NCI-H460 (cell line): ENCODE measurements at regions not wholly inside any gene's neighbourhood (a gene's known extent, or its start where the extent isn't known, plus 50 kb on each side); places are given as distances from the start of the nearest gene placed in this dataset.
"Not testable (repeated sequence)": the region's sequence is repeated elsewhere in the genome, so short reads cannot be mapped to it uniquely, and the experiment has no call there.

Experiments used
- DNase-seq: peaks from one replicate; pipeline ENCODE4 v3.0.0-alpha.2; 2016; ENCODE audit warnings: low read depth; ENCODE audit errors: extremely low read depth

- no peak for DNase-seq
Measured at GRCh38 chr17:54177606-54178308, 355.0 kb downstream of the KIF2B start.

- DNase-seq: no peak
Measured at GRCh38 chr17:54180950-54181349, 358.2 kb downstream of the KIF2B start.

- DNase-seq: no peak
Measured at GRCh38 chr17:54191261-54191660, 368.5 kb downstream of the KIF2B start.

GRCh38 chr17:54194268-54194667, 371.5 kb downstream of the KIF2B start:
- no peak for DNase-seq

- no peak for DNase-seq
Measured at GRCh38 chr17:54196751-54197150, 374.0 kb downstream of the KIF2B start.

DNA sequence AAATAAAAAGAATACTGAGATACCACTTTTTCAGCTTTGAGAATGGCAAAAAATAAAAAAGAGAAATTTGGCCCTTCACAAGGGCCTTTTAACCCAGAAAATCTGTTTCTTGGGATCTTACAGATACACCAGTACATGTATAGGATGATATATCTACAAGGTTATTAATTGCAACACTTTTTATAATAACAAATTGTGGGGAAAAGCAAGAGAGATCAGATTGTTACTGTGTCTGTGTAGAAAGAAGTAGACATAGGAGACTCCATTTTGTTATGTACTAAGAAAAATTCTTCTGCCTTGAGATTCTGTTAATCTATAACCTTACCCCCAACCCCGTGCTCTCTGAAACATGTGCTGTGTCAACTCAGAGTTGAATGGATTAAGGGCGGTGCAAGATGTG, 378.7 kb downstream of the KIF2B start:
- not testable (repeated sequence) for DNase-seq

DNA sequence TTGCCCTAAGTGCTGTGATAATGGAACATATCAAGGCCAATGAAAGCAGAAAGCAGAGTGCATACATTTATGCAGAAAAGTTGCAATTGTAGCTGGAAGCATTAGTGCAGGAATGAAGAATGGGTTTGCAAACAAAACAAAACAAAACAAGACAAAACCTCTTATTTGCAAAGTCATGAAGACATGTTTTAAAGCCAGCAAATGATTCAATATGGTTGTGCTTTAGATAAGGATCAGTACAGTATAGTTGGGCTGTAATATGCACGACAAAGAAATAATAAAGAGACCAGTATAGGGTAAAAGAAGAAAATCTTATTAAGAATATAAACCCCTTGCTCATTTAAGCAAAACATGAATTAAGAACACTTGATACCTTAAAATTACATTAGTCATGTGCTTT, 398.1 kb downstream of the KIF2B start:
- DNase-seq: no peak

DNA sequence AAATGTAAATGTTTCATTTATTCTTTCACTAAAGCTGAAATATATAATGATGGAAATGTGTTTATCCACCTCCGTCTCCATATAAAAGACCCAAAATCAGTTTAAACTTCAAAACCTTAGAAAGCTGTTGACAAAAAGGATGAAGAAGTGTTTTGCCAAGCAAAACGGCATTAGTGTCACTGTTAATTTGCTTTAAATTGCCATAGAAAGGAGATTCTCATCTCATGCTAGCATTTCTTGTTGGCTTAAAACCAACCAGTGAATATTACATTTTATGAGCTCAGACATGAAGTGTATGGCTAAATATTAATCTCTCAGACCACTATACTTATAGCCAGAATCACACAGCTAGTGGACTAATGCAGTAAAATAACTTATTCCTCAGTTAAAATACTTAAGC, 398.8 kb downstream of the KIF2B start:
- DNase-seq: no peak

- no peak for DNase-seq
Measured at GRCh38 chr17:54235571-54235970, 412.8 kb downstream of the KIF2B start.

DNA sequence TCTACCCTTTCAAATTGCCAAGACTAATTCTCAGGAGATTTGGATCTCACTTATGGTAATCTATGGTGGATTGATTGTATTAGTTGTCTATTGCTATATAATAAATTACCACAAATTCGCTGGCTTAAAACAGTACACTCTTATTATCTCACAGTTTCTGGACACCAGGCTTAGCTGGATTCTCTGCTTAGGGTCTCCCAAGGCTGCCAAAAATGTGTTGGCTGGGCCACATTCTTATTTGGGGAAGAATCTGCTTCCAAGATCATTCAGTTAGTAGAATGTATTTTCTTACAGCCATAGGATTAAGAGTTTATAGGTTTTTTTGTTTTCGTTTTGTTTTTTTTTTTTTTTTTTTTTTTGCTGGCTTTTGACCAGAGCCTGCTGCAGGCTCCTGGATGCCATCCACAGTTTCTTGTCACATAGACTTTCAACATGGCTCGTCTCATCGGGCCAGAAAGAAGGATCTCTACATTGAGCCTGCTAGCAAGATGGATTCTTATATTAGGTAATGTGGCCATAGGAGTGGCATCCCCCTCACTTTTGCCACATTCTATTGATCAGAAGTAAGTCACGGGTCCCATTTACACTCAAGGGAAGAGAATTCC, 415.3 kb downstream of the KIF2B start:
- no peak for DNase-seq

GRCh38 chr17:54239291-54239690, 416.6 kb downstream of the KIF2B start:
- no peak for DNase-seq

DNA sequence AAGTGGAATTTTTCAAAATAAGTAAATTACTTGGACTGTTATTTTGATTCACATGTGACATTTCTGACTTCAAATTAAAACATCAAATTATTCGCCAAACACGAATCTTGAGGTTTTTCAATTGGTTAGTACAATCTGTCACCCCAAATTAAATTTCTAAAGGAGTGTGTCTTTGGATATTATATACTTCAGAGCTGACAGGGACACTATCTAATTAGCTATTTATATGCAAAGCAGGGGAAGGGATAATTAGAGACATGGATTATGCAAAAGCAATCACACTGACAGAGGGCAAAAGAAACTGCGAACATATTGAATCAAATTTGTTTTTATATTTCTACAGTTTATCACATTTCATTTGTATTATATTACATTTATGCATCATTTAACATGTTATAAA, 433.0 kb downstream of the KIF2B start:
- DNase-seq: no peak

DNA sequence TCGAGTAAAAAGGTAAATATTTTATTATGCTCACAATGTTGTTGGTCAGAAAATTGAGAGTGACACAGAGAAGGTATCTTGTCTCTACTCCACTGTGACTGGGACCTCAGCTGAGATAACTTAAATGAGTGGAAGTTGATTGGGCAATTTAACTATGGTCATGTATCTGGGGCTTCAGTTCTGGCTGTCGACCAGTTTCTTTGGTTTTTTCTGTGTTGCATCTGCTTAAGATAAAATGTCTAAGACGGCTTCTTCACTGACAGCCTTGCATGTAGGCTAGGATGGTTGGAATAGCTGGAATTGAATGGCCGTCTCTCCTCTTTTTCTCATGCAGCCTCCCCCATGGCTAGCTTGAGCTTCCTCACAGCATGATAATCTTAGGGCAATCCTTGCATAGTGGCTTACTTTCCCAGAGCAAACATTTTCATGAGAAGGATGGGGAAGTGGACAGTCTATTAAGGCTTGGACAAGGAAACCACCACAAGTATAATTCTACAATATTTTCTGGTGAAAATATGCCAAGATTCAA, 433.7 kb downstream of the KIF2B start:
- no peak for DNase-seq

DNA sequence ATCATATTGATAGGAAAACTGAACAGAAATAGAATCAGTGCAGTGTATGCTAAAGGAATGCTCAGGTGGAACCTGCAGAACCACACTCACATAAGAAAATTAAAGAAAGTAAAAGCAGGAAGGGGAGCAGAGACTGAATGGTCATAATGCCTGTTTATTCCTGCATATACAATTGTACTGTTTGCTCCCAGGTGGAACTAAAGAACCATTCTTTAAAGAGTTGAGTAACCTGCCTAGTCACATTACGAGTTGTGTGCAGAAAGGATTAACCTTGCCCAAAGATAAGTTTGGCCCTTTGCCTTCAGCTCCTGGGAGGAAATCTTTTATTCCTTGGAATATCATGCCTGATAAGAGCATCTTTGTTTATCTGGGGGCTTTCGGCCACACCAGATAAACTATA, 434.7 kb downstream of the KIF2B start:
- DNase-seq: no peak

DNA sequence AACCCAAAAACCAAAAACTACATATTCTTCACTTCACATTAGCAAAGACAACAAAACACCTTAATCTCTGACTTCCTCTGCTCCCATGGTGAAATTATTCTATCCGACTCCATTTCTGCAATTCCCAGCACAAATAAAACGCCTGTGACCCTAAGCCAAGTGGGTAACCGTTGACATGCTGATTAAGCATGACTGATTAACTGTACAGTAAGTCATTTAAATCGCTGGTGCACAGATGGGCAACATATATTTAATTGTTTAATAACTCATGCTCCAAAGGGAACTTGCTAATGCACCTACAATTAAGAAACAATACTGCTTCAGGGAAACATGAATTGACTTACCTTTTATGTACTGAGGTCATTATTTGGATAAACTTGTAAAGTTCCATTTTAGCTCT, 436.7 kb downstream of the KIF2B start:
- no peak for DNase-seq

- DNase-seq: no peak
Measured at GRCh38 chr17:54261465-54261864, 438.7 kb downstream of the KIF2B start.

DNA sequence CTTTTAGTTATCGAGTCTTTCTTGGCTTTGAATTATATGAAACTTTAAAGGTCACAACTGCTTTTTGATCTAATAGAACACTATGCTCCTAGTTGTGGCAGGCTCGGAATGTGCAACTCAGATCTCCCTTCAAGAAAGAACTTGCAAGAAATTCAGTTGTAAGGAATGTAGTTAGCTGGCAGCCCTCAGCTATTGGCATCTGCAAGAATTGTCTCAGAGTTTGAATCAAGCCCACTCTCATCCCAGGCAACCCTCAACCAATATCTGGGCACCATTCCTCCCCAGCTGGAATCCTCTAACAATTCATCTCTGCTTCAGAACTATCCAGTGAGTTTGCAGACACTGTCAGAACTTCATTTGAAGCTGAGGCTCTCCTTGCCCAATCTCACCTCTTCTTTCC, 447.2 kb downstream of the KIF2B start:
- no peak for DNase-seq

- no peak for DNase-seq
Measured at GRCh38 chr17:54270499-54270898, 447.8 kb downstream of the KIF2B start.

GRCh38 chr17:54277868-54278267, 455.1 kb downstream of the KIF2B start:
- DNase-seq: no peak

DNA sequence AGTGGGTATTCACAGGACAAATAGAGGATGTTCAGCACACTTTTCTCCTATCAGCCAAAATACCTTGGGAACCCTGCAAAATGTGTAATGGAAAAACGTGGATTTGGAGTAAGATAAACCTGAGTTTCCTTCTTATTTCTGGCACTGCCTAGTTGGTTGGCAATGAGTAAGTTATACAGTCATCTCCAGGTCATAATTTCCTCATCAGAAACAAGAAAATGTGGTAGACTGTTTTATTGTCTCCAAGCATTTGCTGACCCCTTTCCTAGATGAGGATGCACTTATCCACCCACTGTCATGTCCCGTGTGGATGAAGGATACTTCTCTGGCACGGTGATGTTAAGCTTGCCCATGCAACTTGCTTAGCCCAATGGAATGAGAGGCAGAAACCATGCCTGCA, 458.0 kb downstream of the KIF2B start:
- DNase-seq: no peak

DNA sequence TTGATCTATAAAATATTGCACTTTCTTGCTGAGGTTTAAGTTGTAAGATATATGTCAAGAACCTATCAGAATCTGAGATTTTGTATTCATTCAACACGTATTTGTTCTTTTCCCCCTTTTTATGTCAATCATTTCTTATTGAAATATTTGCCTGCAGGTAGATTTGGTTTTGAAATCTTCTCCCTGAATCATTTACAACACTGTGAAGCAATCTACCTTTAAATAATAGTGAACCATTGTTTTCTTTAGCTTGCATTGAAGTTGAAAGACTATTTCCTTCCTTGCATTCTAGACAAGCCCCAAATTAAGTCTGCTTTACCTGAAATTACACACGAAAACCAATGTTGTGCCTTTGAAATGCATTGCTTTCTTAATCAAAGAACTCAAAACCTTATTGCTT, 460.2 kb downstream of the KIF2B start:
- DNase-seq: no peak

DNA sequence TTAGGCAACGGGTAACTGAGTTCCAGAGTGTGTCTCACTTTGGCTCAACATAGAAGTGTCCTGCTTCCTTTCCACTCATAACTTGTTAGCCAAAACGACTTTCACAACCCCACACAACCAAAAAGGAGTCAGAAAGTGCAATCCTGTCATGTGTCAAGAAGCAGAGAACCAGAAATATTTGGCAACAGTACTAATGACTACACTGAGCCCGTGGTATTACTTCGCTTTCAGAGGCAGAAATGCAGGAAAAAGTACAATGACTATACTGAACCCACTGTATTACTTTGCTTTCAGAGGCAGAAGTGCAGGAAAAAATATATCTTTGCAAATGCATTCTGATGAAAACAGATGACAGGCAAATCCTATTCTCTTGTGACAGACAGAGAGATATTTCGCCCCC, 484.6 kb downstream of the KIF2B start:
- DNase-seq: no peak

DNA sequence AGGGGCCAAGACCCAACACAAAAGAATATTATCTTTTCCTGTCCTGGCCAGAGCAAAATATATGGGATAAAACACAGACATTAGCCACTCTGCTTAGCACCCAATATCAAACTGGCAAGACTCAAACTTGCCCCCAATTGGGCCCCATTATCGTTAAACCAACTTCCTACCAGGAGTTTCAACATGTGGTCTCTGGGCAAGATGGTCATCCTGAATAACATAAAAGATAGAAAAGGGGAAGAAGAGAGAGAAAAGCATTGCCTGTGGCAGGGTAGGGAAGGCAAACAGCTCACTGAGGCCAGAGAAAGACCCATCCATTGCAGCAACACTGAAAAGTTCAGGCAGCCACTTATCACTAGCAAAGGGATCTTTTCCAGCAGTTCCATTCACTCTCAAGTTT, 502.1 kb downstream of the KIF2B start:
- no peak for DNase-seq
